Fibroblast of lung (primary cell): ENCODE measurements at regions not wholly inside any gene's neighbourhood (a gene's known extent, or its start where the extent isn't known, plus 50 kb on each side); places are given as distances from the start of the nearest gene placed in this dataset.

Source experiments
- DNase-seq, 2 donors: peaks; one replicate each; pipeline versions ENCODE4 v3.0.0 to v3.0.0-alpha.2; 2010; ENCODE audit warnings: low read depth in 2 of 2
- H2AFZ ChIP-seq: 2 replicates; pipeline ENCODE4 v1.5.1; 2012; ENCODE audit warnings: low read length, control low read depth, inconsistent platforms
- H3K27ac ChIP-seq: 2 replicates; pipeline ENCODE4 v1.5.1; 2011; ENCODE audit warnings: low read length, control low read depth; ENCODE audit not compliant: insufficient read depth
- H3K27me3 ChIP-seq: 2 replicates; pipeline ENCODE4 v1.5.1; 2011; ENCODE audit warnings: mild to moderate bottlenecking, low read length; ENCODE audit not compliant: control insufficient read depth, insufficient read depth
- H3K36me3 ChIP-seq: 2 replicates; pipeline ENCODE4 v1.5.1; 2011; ENCODE audit warnings: low read length; ENCODE audit not compliant: control insufficient read depth, insufficient read depth
- H3K4me1 ChIP-seq: 2 replicates; pipeline ENCODE4 v1.5.1; 2011; ENCODE audit warnings: low read length; ENCODE audit not compliant: control insufficient read depth, insufficient read depth; ENCODE audit errors: extremely low read depth
- H3K4me2 ChIP-seq: 2 replicates; pipeline ENCODE4 v1.5.1; 2011; ENCODE audit warnings: low read length, control low read depth; ENCODE audit not compliant: insufficient read depth; ENCODE audit errors: extremely low read depth
- H3K4me3 ChIP-seq, 4 experiments: fragments of 200-600 bp in 1 of 4; sonication (generic) in 1 of 4; replicated peaks in 1 of 4; 2 replicates each; pipeline ENCODE4 v1.5.1; 2011 to 2016; ENCODE audit warnings: low read length in 4 of 4, low read depth in 3 of 4, mild to moderate bottlenecking in 3 of 4, control low read depth in 2 of 4, inconsistent platforms in 1 of 4, mixed read lengths in 1 of 4; ENCODE audit not compliant: insufficient read depth in 1 of 4; ENCODE audit errors: control extremely low read depth in 1 of 4
- H3K79me2 ChIP-seq: 2 replicates; pipeline ENCODE4 v1.5.1; 2012; ENCODE audit warnings: mild to moderate bottlenecking, low read length, inconsistent platforms; ENCODE audit not compliant: control insufficient read depth, insufficient read depth
- H3K9ac ChIP-seq: 2 replicates; pipeline ENCODE4 v1.5.1; 2011; ENCODE audit warnings: mild to moderate bottlenecking, low read length, control low read depth; ENCODE audit not compliant: insufficient read depth
- H3K9me3 ChIP-seq: 2 replicates; pipeline ENCODE4 v1.5.1; 2012; ENCODE audit warnings: low read depth, low read length; ENCODE audit not compliant: control insufficient read depth, insufficient read depth
- H4K20me1 ChIP-seq: 2 replicates; pipeline ENCODE4 v1.5.1; 2011; ENCODE audit warnings: low read length; ENCODE audit not compliant: control insufficient read depth, insufficient read depth; ENCODE audit errors: extremely low read depth
- CTCF ChIP-seq, 2 donors: IDR thresholded peaks in 1 of 2; conservative IDR thresholded peaks in 1 of 2; 1 replicate in 1 of 2; 2 replicates in 1 of 2; pipeline ENCODE4 v1.5.1; 2011 to 2012; ENCODE audit warnings: low read length in 2 of 2, control low read depth in 1 of 2, inconsistent platforms in 1 of 2, low read depth in 1 of 2, mild to moderate bottlenecking in 1 of 2
- EZH2 ChIP-seq: IDR thresholded peaks from 2 replicates; pipeline ENCODE4 v1.5.1; 2012; ENCODE audit warnings: low read length, control low read depth, mild to moderate bottlenecking; ENCODE audit errors: missing control alignments

DNA sequence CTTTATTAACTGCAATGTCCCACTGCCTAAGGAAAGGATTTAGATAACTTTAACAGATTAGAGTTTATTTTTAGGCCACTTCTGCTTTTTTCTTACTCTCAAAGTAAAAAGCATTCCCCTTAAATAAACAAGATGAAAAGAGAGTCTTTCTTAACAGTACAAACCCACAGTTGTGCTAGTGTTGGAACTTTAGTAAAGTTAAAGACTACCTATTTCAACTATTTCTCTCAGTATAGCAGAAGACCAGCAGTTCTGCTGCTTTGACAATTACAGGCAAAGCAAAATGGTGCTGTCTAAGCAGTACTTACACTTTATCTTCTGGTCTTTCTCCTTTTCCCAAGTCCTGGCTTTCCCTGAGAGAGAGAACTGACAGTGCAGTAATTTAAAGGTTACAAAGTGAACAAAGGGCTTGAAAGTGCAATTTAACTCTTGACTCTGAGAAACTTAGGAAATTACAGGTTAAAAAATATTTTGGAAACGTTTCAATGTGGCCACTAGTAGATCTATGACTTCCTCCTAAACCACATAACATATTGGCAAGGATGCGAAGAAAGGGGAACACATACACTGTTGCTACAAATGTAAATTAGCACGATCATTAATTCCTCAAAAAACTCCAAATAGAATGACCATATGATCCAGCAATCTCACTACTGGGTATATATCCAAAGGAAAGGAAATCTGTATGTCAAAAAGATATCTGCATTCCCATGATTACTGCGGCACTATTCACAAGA, 135.4 kb upstream of the POGK start:
- H3K79me2 ChIP-seq = no peaks in the 10 kb centered on the region
- DNase-seq = no peak
- no peaks in the 10 kb centered on the region for H3K4me1 ChIP-seq
- no peaks in the 10 kb centered on the region for H4K20me1 ChIP-seq
- no peak overlapping the region for H3K4me3 ChIP-seq
- no peak overlapping the region for H3K27ac ChIP-seq
- no peak for TF ChIP-seq CTCF (conservative IDR thresholded peaks at IDR 0.05 in 1 of 2, IDR thresholded peaks at IDR 0.05 in 1 of 2; ENCODE audit: low read depth in 1 of 2, low read length in 2 of 2)
- TF ChIP-seq EZH2 = no peak
- no peaks in the 10 kb centered on the region for H3K27me3 ChIP-seq
- H3K4me2 ChIP-seq = no peak overlapping the region
- no peak overlapping the region for H2AFZ ChIP-seq
- H3K9me3 ChIP-seq = no peaks in the 10 kb centered on the region
- H3K9ac ChIP-seq = no peak overlapping the region
- no peaks in the 10 kb centered on the region for H3K36me3 ChIP-seq

GRCh38 chr1:166705376-166706289, 133.6 kb upstream of the POGK start:
- Histone ChIP-seq H3K79me2 (no peaks in the 10 kb centered on the region), H3K27ac (no peak overlapping the region), H3K9me3 (no peaks in the 10 kb centered on the region), H3K4me1 (no peaks in the 10 kb centered on the region), H4K20me1 (no peaks in the 10 kb centered on the region), H3K4me3 (no peak overlapping the region), H2AFZ (no peak overlapping the region), H3K9ac (no peak overlapping the region), H3K27me3 (no peaks in the 10 kb centered on the region), H3K36me3 (no peaks in the 10 kb centered on the region), H3K4me2 (no peak overlapping the region)
- DNase-seq = no peak
- TF ChIP-seq CTCF (conservative IDR thresholded peaks at IDR 0.05 in 1 of 2, IDR thresholded peaks at IDR 0.05 in 1 of 2; ENCODE audit: low read depth in 1 of 2, low read length in 2 of 2) (no peak), EZH2 (no peak)

DNA sequence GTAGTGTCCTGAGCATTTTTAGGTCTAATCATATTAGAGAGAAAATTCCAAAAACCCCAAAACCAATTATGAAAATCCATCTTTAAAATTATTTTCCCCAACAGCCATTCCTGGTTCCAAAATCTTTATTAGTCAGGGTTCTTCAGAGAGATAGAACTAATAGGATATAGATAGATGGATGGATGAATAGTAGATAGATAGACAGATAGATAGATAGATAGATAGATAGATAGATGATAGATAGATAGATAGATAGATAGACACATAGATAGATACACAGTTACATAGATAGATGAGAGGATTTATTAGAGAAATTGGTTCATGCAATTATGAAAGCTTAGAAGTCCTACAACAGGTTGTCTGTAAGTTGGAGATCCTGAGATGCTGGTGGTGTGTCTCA, 122.7 kb upstream of the POGK start:
- no peaks in the 10 kb centered on the region for H3K4me1 ChIP-seq
- no peak overlapping the region for H3K4me3 ChIP-seq
- H2AFZ ChIP-seq = no peak overlapping the region
- H3K27ac ChIP-seq = no peak overlapping the region
- H4K20me1 ChIP-seq = no peaks in the 10 kb centered on the region
- H3K9ac ChIP-seq = no peak overlapping the region
- H3K79me2 ChIP-seq = no peaks in the 10 kb centered on the region
- TF ChIP-seq EZH2 (no peak), CTCF (conservative IDR thresholded peaks at IDR 0.05 in 1 of 2, IDR thresholded peaks at IDR 0.05 in 1 of 2; ENCODE audit: low read depth in 1 of 2, low read length in 2 of 2) (no peak)
- no peak for DNase-seq
- no peaks in the 10 kb centered on the region for H3K36me3 ChIP-seq
- no peaks in the 10 kb centered on the region for H3K9me3 ChIP-seq
- no peaks in the 10 kb centered on the region for H3K27me3 ChIP-seq
- H3K4me2 ChIP-seq = no peak overlapping the region
